ENCODE measurements at regions not wholly inside any gene's neighbourhood (a gene's known extent, or its start where the extent isn't known, plus 50 kb on each side); places are given as distances from the start of the nearest gene placed in this dataset.
"Not testable (repeated sequence)": the region's sequence is repeated elsewhere in the genome, so short reads cannot be mapped to it uniquely, and the experiment has no call there.

- DNase-seq, result not testable (repeated sequence)
Observed at GRCh38 chr2:154583274-154583673, 115.2 kb upstream of the KCNJ3 start.

- no peak for DNase-seq
Observed at GRCh38 chr2:154587739-154588138, 110.8 kb upstream of the KCNJ3 start.

GRCh38 chr2:154588838-154589237 lies 109.7 kb upstream of the KCNJ3 start:
- DNase-seq, result no peak

GRCh38 chr2:154589514-154589913 lies 109.0 kb upstream of the KCNJ3 start:
- DNase-seq, result no peak

GRCh38 chr2:154591294-154591820 lies 107.1 kb upstream of the KCNJ3 start:
- no peak for DNase-seq

GRCh38 chr2:154599189-154599588 lies 99.3 kb upstream of the KCNJ3 start:
- DNase-seq, result no peak

- DNase-seq, result no peak
Observed at GRCh38 chr2:154600927-154601494, 97.5 kb upstream of the KCNJ3 start.

- peak; percentile 7 for DNase-seq
Observed at GRCh38 chr2:154603682-154604081, 94.8 kb upstream of the KCNJ3 start.

- no peak for DNase-seq
Observed at GRCh38 chr2:154608438-154608837, 90.1 kb upstream of the KCNJ3 start.

- no peak for DNase-seq
Observed at GRCh38 chr2:154614906-154615305, 83.6 kb upstream of the KCNJ3 start.

GRCh38 chr2:154616659-154617058 lies 81.8 kb upstream of the KCNJ3 start:
- no peak for DNase-seq

- DNase-seq, result no peak
Observed at GRCh38 chr2:154620471-154620870, 78.0 kb upstream of the KCNJ3 start.

GRCh38 chr2:154623819-154624218 lies 74.7 kb upstream of the KCNJ3 start:
- peak; percentile 78 for DNase-seq

- DNase-seq, result no peak
Observed at GRCh38 chr2:154637456-154637855, 61.0 kb upstream of the KCNJ3 start.

GRCh38 chr2:154638783-154639182 lies 59.7 kb upstream of the KCNJ3 start:
- no peak for DNase-seq

GRCh38 chr2:154640000-154640399 lies 58.5 kb upstream of the KCNJ3 start:
- DNase-seq, result no peak

All from DMS53 (cell line).